A673 (cell line): ENCODE measurements at regions not wholly inside any gene's neighbourhood (a gene's known extent, or its start where the extent isn't known, plus 50 kb on each side); places are given as distances from the start of the nearest gene placed in this dataset.
A peak's percentile ranks its signal among the peaks of the same experiment; 100 is the strongest.

Experiments used
- BruUV-seq: library from RNA; stranded (reverse); fragments of 400-500 nt; replicated peaks from 2 replicates; lab custom pipeline; 2021; lab: Mats Ljungman, UMichigan
- CTCF ChIA-PET: fragments of 300-600 bp; sonication (Branson Sonifier 250); formaldehyde crosslinking; loops from one replicate; lab custom pipeline; 2022; ENCODE audit warnings: antibody characterized with exemption; lab: Charles Lee
- POLR2A ChIA-PET: fragments of 300-600 bp; sonication (Branson Sonifier 250); formaldehyde crosslinking; loops from one replicate; lab custom pipeline; 2022; ENCODE audit warnings: antibody characterized with exemption; ENCODE audit not compliant: low non-redundant PET; lab: Charles Lee
- DNase-seq: peaks from one replicate; pipeline ENCODE4 v3.0.0-alpha.2; 2015; ENCODE audit warnings: low spot score
- H3K27ac ChIP-seq: fragments of 200-600 bp; sonication (generic); 2 replicates; pipeline ENCODE4 v1.5.1; 2016; ENCODE audit warnings: mixed run types, low read depth, mild to moderate bottlenecking, mixed read lengths, antibody characterized with exemption, low read length; ENCODE audit not compliant: poor library complexity, severe bottlenecking
- H3K27me3 ChIP-seq: fragments of 200-600 bp; sonication (generic); replicated peaks from 2 replicates; pipeline ENCODE4 v1.6.1; 2017; ENCODE audit warnings: mixed run types, low read depth, mild to moderate bottlenecking, mixed read lengths, antibody characterized with exemption, low read length; ENCODE audit not compliant: insufficient read depth, poor library complexity
- H3K36me3 ChIP-seq: fragments of 200-600 bp; sonication (generic); 2 replicates; pipeline ENCODE4 v1.6.1; 2016; ENCODE audit warnings: mixed run types, mild to moderate bottlenecking, mixed read lengths, antibody characterized with exemption, low read length; ENCODE audit not compliant: insufficient read depth, poor library complexity, severe bottlenecking
- H3K4me1 ChIP-seq: fragments of 200-600 bp; sonication (generic); 2 replicates; pipeline ENCODE4 v1.6.1; 2017; ENCODE audit warnings: mixed run types, mild to moderate bottlenecking, mixed read lengths, antibody characterized with exemption, low read length; ENCODE audit not compliant: insufficient read depth, poor library complexity, severe bottlenecking
- H3K4me3 ChIP-seq: fragments of 200-600 bp; sonication (generic); 2 replicates; pipeline ENCODE4 v1.5.1; 2016; ENCODE audit warnings: low read depth, mixed run types, mild to moderate bottlenecking, mixed read lengths, low read length; ENCODE audit not compliant: poor library complexity, severe bottlenecking
- H3K9me3 ChIP-seq: fragments of 200-600 bp; sonication (generic); 2 replicates; pipeline ENCODE4 v1.6.1; 2016; ENCODE audit warnings: mixed run types, low read depth, mild to moderate bottlenecking, mixed read lengths, antibody characterized with exemption, low read length; ENCODE audit not compliant: poor library complexity, severe bottlenecking
- EZH2 ChIP-seq: fragments of 200-600 bp; sonication (generic); IDR thresholded peaks from 2 replicates; pipeline ENCODE4 v1.6.1; 2017; ENCODE audit warnings: borderline replicate concordance, low read depth, mild to moderate bottlenecking, mixed read lengths, antibody characterized with exemption, low read length; ENCODE audit not compliant: poor library complexity, severe bottlenecking
- intact Hi-C: fragments of 100-400 bp; cut with micrococcal nuclease; formaldehyde crosslinking; loops from one replicate; pipeline ENCODE4 v1.10.0; 2022; ENCODE audit not compliant: unreplicated experiment
- TF ChIP-seq, protein P1 (sequence below): fragments of 300-800, 200-600 bp; sonication (generic); conservative IDR thresholded peaks from 2 replicates; pipeline ENCODE4 v1.5.1; 2017; ENCODE audit warnings: low read depth, mild to moderate bottlenecking, antibody characterized with exemption, low read length, moderate library complexity, mixed read lengths

DNA sequence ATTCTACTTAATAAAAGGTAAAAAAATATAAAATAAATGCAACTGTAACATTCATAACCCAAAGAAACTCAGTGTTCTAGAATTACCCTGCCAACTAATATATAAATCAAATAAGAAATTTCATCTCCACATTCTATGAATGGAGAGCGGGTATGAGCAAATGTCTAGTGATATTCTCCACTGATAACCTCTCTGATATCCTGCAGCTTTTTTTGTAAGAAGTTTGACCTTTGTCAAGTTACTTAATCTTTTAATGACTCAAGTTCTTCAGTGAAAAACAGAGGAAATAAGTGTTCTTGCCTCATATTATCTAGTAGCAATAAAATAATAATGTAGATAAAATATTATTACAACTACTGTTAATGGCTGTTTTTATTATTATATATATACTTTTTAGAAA is 1275.6 kb upstream of the CDH9 start:
- no peaks in the 10 kb centered on the region for H3K36me3 ChIP-seq
- intact Hi-C loops = no loop called here
- no peaks in the 10 kb centered on the region for H3K9me3 ChIP-seq
- no peaks in the 10 kb centered on the region for H3K27me3 ChIP-seq
- no peak for TF ChIP-seq EZH2
- TF ChIP-seq, protein P1, sequence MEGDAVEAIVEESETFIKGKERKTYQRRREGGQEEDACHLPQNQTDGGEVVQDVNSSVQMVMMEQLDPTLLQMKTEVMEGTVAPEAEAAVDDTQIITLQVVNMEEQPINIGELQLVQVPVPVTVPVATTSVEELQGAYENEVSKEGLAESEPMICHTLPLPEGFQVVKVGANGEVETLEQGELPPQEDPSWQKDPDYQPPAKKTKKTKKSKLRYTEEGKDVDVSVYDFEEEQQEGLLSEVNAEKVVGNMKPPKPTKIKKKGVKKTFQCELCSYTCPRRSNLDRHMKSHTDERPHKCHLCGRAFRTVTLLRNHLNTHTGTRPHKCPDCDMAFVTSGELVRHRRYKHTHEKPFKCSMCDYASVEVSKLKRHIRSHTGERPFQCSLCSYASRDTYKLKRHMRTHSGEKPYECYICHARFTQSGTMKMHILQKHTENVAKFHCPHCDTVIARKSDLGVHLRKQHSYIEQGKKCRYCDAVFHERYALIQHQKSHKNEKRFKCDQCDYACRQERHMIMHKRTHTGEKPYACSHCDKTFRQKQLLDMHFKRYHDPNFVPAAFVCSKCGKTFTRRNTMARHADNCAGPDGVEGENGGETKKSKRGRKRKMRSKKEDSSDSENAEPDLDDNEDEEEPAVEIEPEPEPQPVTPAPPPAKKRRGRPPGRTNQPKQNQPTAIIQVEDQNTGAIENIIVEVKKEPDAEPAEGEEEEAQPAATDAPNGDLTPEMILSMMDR = no peak
- peaks cover 6% of the 10 kb centered on the region for H3K4me1 ChIP-seq
- DNase-seq = no peak
- no peak overlapping the region for H3K4me3 ChIP-seq
- H3K27ac ChIP-seq = no peak overlapping the region
- BruUV-seq = no TSS peak
- ChIA-PET CTCF (no interaction called here), POLR2A (no interaction called here)

GRCh38 chr5:28313321-28313951 is 1275.0 kb upstream of the CDH9 start:
- H3K9me3 ChIP-seq = no peaks in the 10 kb centered on the region
- TF ChIP-seq, protein P1 = no peak
- TF ChIP-seq EZH2 = no peak
- DNase-seq = peak; percentile 1
- H3K27me3 ChIP-seq = no peaks in the 10 kb centered on the region
- intact Hi-C loops = no loop called here
- no peaks in the 10 kb centered on the region for H3K36me3 ChIP-seq
- H3K4me3 ChIP-seq = no peak overlapping the region
- POLR2A ChIA-PET = no interaction called here
- peaks cover 6% of the 10 kb centered on the region for H3K4me1 ChIP-seq
- CTCF ChIA-PET = no interaction called here
- no TSS peak for BruUV-seq
- no peak overlapping the region for H3K27ac ChIP-seq

GRCh38 chr5:28310696-28311095 is 1272.3 kb upstream of the CDH9 start:
- Histone ChIP-seq H3K27ac (no peak overlapping the region), H3K36me3 (no peaks in the 10 kb centered on the region), H3K27me3 (no peaks in the 10 kb centered on the region), H3K4me3 (no peak overlapping the region), H3K9me3 (no peaks in the 10 kb centered on the region), H3K4me1 (peaks cover 6% of the 10 kb centered on the region)
- DNase-seq = no peak
- ChIA-PET POLR2A (no interaction called here), CTCF (interaction anchor here (0.6 kb wide), 1 partner anchor 583 kb away, joined by 7 read pairs; no protein-coding TSS in a partner anchor)
- no TSS peak for BruUV-seq
- intact Hi-C loops = no loop called here
- TF ChIP-seq EZH2 = no peak
- TF ChIP-seq, protein P1 = no peak
